ENCODE measurements at regions not wholly inside any gene's neighbourhood (a gene's known extent, or its start where the extent isn't known, plus 50 kb on each side); places are given as distances from the start of the nearest gene placed in this dataset.

DNA sequence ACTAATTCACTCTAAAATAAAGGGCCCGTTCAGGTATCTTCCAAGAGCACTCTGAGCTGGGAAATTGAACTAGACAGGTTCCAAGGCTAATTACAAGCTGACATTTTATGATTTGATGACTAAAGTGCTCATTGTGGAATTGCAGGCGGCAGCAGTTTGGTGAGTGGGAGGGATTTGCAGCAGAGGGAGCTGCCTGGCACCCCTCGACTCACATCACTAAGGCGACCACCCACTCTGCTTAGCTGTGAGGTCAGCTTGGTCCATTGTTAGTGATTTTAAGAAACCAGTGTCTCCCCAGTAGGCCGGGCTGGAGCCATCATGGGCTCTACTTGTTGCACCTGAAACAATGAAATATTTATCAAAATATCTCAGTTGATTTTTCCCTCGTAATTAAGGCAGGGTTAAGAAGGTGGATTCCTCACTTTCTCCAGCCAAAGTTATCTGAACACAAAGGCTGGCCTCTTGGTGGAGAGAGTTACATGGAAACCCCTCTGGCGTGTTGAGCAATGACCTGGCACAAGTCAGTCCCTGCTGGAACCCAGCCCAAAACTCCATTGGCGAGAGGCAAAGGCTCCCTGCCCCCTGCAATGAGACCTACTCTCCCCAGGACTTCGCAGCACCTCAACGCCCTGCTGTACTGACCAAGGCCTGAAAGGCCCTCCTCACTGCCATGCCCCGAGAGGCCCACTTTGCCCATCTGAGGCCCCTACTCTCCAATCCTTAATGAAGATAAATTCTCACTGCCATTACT is 65.0 kb upstream of the ATP2B2 start:
- Histone ChIP-seq H3K4me2 (no peak overlapping the region), H3K4me1 (ENCODE audit: low read depth, poor library complexity, severe bottlenecking) (no peaks in the 10 kb centered on the region), H3K4me3 (IDR thresholded peaks at IDR 0.05; ENCODE audit: insufficient read depth, low read depth, low read length) (no peak overlapping the region), H3K36me3 (ENCODE audit: insufficient read depth) (no peaks in the 10 kb centered on the region), H3K27ac (no peak overlapping the region), H3K9ac (no peak overlapping the region), H3K27me3 (ENCODE audit: insufficient read depth, low read depth) (no peaks in the 10 kb centered on the region), H2AFZ (ENCODE audit: low read depth) (no peak overlapping the region), H4K20me1 (ENCODE audit: insufficient read depth) (no peaks in the 10 kb centered on the region), H3K79me2 (ENCODE audit: insufficient read depth, low read depth) (no peaks in the 10 kb centered on the region)
- TF ChIP-seq, protein P1, sequence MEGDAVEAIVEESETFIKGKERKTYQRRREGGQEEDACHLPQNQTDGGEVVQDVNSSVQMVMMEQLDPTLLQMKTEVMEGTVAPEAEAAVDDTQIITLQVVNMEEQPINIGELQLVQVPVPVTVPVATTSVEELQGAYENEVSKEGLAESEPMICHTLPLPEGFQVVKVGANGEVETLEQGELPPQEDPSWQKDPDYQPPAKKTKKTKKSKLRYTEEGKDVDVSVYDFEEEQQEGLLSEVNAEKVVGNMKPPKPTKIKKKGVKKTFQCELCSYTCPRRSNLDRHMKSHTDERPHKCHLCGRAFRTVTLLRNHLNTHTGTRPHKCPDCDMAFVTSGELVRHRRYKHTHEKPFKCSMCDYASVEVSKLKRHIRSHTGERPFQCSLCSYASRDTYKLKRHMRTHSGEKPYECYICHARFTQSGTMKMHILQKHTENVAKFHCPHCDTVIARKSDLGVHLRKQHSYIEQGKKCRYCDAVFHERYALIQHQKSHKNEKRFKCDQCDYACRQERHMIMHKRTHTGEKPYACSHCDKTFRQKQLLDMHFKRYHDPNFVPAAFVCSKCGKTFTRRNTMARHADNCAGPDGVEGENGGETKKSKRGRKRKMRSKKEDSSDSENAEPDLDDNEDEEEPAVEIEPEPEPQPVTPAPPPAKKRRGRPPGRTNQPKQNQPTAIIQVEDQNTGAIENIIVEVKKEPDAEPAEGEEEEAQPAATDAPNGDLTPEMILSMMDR (conservative IDR thresholded peaks at IDR 0.05; ENCODE audit: low read depth, low read length): no peak

DNA sequence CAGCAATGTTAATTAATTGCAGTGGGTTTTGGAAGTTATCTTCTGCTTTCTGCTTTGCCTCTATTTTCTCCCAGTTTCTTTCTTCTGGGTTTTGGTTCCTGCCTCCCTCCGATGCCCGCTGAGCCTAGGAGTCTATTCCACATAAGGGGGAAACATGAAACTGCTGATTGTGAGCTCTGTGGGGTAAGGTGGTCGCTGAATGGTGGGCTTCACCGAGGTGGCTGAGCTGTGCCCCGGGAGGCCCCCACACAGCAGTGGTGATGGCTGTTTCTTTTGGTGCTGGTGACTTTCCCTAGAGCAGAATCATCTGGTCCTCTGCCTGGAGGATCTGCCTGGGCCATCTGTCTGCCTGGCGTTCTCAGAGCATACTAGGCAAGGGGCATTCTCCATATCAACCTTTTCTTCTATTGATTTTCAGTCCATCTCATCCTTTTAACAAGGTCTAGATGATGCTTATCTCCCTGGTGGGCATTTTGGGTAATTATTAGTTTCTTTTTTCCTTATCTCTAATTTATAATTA is 68.8 kb upstream of the ATP2B2 start:
- Histone ChIP-seq H3K4me3 (IDR thresholded peaks at IDR 0.05; ENCODE audit: insufficient read depth, low read depth, low read length) (no peak overlapping the region), H3K79me2 (ENCODE audit: insufficient read depth, low read depth) (no peaks in the 10 kb centered on the region), H2AFZ (ENCODE audit: low read depth) (no peak overlapping the region), H3K4me2 (no peak overlapping the region), H3K27ac (no peak overlapping the region), H4K20me1 (ENCODE audit: insufficient read depth) (no peaks in the 10 kb centered on the region), H3K27me3 (ENCODE audit: insufficient read depth, low read depth) (no peaks in the 10 kb centered on the region), H3K9ac (no peak overlapping the region), H3K4me1 (ENCODE audit: low read depth, poor library complexity, severe bottlenecking) (no peaks in the 10 kb centered on the region), H3K36me3 (ENCODE audit: insufficient read depth) (no peaks in the 10 kb centered on the region)
- TF ChIP-seq, protein P1 (conservative IDR thresholded peaks at IDR 0.05; ENCODE audit: low read depth, low read length): no peak

DNA sequence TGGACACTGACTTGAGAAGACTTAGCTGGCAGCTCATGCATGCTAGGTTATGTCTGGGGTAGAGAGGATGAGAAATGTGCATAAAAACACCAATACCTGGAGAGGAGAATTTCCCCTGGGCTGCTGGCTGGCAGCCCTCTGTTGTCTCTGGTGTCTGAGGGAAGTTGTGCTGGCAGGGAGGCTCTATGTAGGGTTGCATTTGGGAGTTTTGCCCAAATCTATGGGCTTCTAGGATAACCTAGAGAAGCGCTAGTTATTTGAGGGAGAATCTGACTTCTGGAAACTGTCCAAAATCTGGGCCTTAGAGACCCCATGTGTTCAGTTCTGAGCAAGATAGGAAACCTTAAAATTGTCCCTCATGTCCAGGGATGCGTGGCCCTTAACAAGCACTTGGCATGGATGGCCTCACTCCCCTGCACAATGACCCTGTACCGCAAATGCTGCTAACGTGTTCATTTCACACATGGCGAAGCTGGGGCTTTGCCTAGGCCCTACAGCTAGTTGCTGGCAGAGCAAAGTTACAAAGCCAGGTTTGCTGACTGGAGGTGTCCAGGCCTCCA is 70.3 kb upstream of the ATP2B2 start:
- Histone ChIP-seq H3K9ac (no peak overlapping the region), H3K4me1 (ENCODE audit: low read depth, poor library complexity, severe bottlenecking) (no peaks in the 10 kb centered on the region), H3K4me3 (IDR thresholded peaks at IDR 0.05; ENCODE audit: insufficient read depth, low read depth, low read length) (no peak overlapping the region), H2AFZ (ENCODE audit: low read depth) (no peak overlapping the region), H3K4me2 (no peak overlapping the region), H3K27me3 (ENCODE audit: insufficient read depth, low read depth) (no peaks in the 10 kb centered on the region), H4K20me1 (ENCODE audit: insufficient read depth) (no peaks in the 10 kb centered on the region), H3K79me2 (ENCODE audit: insufficient read depth, low read depth) (no peaks in the 10 kb centered on the region), H3K27ac (no peak overlapping the region), H3K36me3 (ENCODE audit: insufficient read depth) (no peaks in the 10 kb centered on the region)
- TF ChIP-seq, protein P1 (conservative IDR thresholded peaks at IDR 0.05; ENCODE audit: low read depth, low read length): no peak

DNA sequence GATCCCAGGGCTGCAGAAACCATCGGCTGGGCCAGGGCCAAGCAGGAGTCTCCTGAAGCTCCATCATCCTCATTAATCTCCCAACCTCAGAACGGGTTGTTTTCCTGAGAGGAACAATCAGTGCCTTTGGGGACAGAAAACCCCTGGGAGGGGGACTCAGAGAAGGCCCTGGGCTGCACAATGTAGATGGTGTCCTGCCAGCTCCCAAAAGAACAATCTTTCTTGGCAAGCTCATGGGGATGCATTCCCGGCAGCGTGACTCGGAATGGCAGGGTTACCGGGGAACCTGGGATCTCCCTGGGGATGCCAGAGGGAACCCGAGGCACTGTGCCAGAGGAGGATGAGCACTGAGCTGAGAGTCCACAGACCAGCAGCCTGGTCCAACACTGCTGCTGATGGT is 72.1 kb upstream of the ATP2B2 start:
- Histone ChIP-seq H2AFZ (ENCODE audit: low read depth) (no peak overlapping the region), H3K4me3 (IDR thresholded peaks at IDR 0.05; ENCODE audit: insufficient read depth, low read depth, low read length) (no peak overlapping the region), H3K36me3 (ENCODE audit: insufficient read depth) (no peaks in the 10 kb centered on the region), H3K27me3 (ENCODE audit: insufficient read depth, low read depth) (no peaks in the 10 kb centered on the region; the same call in 1 of the 2 replicates), H3K9ac (no peak overlapping the region), H4K20me1 (ENCODE audit: insufficient read depth) (no peaks in the 10 kb centered on the region), H3K79me2 (ENCODE audit: insufficient read depth, low read depth) (no peaks in the 10 kb centered on the region), H3K27ac (no peak overlapping the region), H3K4me2 (no peak overlapping the region), H3K4me1 (ENCODE audit: low read depth, poor library complexity, severe bottlenecking) (no peaks in the 10 kb centered on the region)
- TF ChIP-seq, protein P1 (conservative IDR thresholded peaks at IDR 0.05; ENCODE audit: low read depth, low read length): no peak

Measured in KMS-11 (cell line).